ENCODE measurements at regions not wholly inside any gene's neighbourhood (a gene's known extent, or its start where the extent isn't known, plus 50 kb on each side); places are given as distances from the start of the nearest gene placed in this dataset.
A peak's percentile ranks its signal among the peaks of the same experiment; 100 is the strongest.

DNA sequence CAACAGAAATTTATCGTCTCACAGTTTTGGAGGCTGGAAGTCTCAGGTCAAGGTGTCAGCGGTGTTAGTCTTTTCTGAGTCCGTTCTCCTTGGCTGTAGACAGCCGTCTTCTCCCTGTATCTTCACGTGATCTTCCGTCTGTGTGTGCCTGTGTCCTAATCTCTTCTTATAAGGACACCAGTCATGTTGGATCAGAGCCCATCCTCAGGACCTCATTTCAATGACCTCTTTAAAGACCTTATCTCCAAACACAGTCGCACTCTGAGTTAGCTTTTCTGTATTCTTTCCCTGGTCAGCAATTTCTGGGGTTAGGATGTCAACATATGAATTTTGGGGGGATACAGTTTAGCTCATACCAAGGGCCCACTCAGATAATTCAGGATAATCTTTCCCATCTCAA is 247.7 kb downstream of the PRDM2 start:
- Histone ChIP-seq H3K27me3 (ENCODE audit: control insufficient read depth in 1 of 2, insufficient read depth in 2 of 2, low read length in 2 of 2) (no peaks in the 10 kb centered on the region), H3K4me1 (ENCODE audit: control insufficient read depth, insufficient read depth, low read length) (no peaks in the 10 kb centered on the region), H3K36me3 (ENCODE audit: control insufficient read depth in 2 of 2, insufficient read depth in 2 of 2, low read length in 2 of 2) (no peaks in the 10 kb centered on the region), H3K9ac (ENCODE audit: low read length in 2 of 2) (no peak overlapping the region), H3K27ac (ENCODE audit: low read length) (no peak overlapping the region), H3K9me3 (ENCODE audit: control insufficient read depth in 2 of 2, low read length in 2 of 2) (no peaks in the 10 kb centered on the region), H3K4me3 (ENCODE audit: low read length in 2 of 2) (no peak overlapping the region)

- Histone ChIP-seq H3K27ac (ENCODE audit: low read length) (peak overlapping the region; percentile 41), H3K27me3 (ENCODE audit: control insufficient read depth in 1 of 2, insufficient read depth in 2 of 2, low read length in 2 of 2) (no peaks in the 10 kb centered on the region), H3K36me3 (ENCODE audit: control insufficient read depth in 2 of 2, insufficient read depth in 2 of 2, low read length in 2 of 2) (no peaks in the 10 kb centered on the region), H3K4me1 (ENCODE audit: control insufficient read depth, insufficient read depth, low read length) (no peaks in the 10 kb centered on the region), H3K4me3 (ENCODE audit: low read length in 2 of 2) (no peak overlapping the region), H3K9me3 (ENCODE audit: control insufficient read depth in 2 of 2, low read length in 2 of 2) (no peaks in the 10 kb centered on the region), H3K9ac (ENCODE audit: low read length in 2 of 2) (no peak overlapping the region)
These were observed 248.4 kb downstream of the PRDM2 start for GRCh38 chr1:13948396-13948795.

DNA sequence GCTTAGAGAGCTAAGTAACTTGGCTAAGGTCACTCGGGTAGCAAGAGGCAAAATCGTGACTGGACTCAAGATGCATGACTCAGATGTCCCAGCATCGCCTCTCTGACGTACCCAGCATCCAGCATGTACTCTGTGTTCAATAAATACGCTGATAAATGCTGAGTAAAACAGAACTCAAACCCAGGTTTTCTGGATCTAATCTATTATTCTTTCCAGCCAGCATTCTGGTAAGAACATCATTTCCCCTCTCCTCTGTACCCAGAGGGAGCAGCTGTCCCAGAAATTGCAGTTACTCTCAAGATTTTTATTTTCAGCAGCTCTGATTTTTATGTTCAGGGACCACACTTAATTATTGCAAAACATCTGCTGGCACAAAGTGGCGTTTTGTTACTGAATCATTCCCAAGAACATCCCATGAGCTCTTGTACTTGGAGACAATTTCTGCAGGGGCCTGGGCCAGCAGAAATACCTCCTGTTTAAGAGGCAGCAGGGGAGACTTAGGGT is 249.0 kb downstream of the PRDM2 start:
- Histone ChIP-seq H3K36me3 (ENCODE audit: control insufficient read depth in 2 of 2, insufficient read depth in 2 of 2, low read length in 2 of 2) (no peaks in the 10 kb centered on the region), H3K4me3 (ENCODE audit: low read length in 2 of 2) (no peak overlapping the region), H3K27ac (ENCODE audit: low read length) (peak overlapping the region; percentile 3), H3K9ac (ENCODE audit: low read length in 2 of 2) (no peak overlapping the region), H3K4me1 (ENCODE audit: control insufficient read depth, insufficient read depth, low read length) (no peaks in the 10 kb centered on the region), H3K9me3 (ENCODE audit: control insufficient read depth in 2 of 2, low read length in 2 of 2) (no peaks in the 10 kb centered on the region), H3K27me3 (ENCODE audit: control insufficient read depth in 1 of 2, insufficient read depth in 2 of 2, low read length in 2 of 2) (no peaks in the 10 kb centered on the region)

GRCh38 chr1:13949546-13949945 is 249.6 kb downstream of the PRDM2 start:
- Histone ChIP-seq H3K4me1 (ENCODE audit: control insufficient read depth, insufficient read depth, low read length) (no peaks in the 10 kb centered on the region), H3K27ac (ENCODE audit: low read length) (peak overlapping the region; percentile 3), H3K9ac (ENCODE audit: low read length in 2 of 2) (no peak overlapping the region), H3K27me3 (ENCODE audit: control insufficient read depth in 1 of 2, insufficient read depth in 2 of 2, low read length in 2 of 2) (no peaks in the 10 kb centered on the region), H3K4me3 (ENCODE audit: low read length in 2 of 2) (no peak overlapping the region), H3K36me3 (ENCODE audit: control insufficient read depth in 2 of 2, insufficient read depth in 2 of 2, low read length in 2 of 2) (no peaks in the 10 kb centered on the region), H3K9me3 (ENCODE audit: control insufficient read depth in 2 of 2, low read length in 2 of 2) (no peaks in the 10 kb centered on the region)

DNA sequence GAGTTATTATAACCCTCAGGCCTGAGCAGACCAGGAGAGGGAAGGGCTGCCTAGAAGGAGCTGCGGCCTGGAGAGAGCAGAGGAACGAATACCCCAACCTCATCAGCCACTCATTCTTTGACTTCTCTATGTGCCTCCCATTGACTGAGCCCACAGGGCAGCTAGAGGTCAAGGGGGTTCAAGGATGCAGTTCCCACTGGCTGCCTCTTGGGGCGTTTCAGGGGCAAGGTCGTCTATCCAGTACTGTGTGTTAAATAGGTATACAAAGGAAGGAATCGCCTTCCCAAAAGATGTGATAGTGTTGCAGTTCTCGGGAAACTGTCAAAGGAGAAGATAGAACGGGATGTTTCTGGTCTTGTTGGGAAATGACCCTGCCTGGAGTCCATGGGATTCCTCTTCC is 250.6 kb downstream of the PRDM2 start:
- Histone ChIP-seq H3K27me3 (ENCODE audit: control insufficient read depth in 1 of 2, insufficient read depth in 2 of 2, low read length in 2 of 2) (no peaks in the 10 kb centered on the region), H3K27ac (ENCODE audit: low read length) (no peak overlapping the region), H3K4me3 (ENCODE audit: low read length in 2 of 2) (no peak overlapping the region), H3K9ac (ENCODE audit: low read length in 2 of 2) (no peak overlapping the region), H3K36me3 (ENCODE audit: control insufficient read depth in 2 of 2, insufficient read depth in 2 of 2, low read length in 2 of 2) (no peaks in the 10 kb centered on the region), H3K4me1 (ENCODE audit: control insufficient read depth, insufficient read depth, low read length) (no peaks in the 10 kb centered on the region), H3K9me3 (ENCODE audit: control insufficient read depth in 2 of 2, low read length in 2 of 2) (no peaks in the 10 kb centered on the region)

DNA sequence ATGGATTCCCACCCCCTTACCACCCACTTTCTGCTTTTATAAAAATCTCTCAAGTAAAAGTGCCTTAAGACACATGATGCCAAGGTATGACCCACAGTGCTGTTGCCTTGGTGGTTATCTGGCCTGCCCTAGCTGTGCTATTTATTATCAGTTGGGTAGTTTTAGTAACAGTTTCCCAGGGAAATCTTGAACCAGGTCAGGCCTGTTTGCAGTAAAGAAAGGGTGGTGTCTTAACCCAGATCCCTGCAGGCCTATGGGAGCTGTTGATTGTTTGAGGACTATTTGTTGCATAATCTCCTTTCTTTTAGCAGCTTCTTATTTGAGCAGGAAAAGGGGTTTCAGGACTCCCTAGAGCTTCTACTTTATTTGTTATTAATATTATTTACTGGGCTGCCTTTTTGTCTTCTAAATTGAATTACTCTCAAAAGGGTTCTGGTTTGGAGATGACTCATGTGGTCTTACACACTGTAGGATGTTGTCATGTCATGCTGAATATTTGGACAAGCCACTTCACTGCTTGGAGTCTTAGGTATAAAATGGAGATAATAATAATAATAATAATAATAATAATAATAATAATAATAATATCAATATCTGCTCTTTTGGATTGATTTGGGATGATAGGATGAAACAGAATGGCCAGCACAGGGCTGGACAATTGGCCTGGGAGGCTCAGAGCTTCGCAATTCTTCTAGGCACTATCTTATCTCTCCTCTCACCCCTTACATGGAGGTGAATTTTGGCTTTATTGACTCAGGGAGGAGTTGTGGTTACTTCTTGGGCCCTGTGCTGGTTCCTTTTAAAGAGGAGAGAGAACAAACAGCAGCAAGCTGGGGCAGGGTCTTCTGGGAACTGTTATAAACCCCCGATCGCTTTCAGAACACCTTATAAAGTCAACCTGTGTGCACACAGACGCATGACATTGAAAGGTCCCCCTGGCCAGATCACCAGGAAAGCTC is 252.1 kb downstream of the PRDM2 start:
- H3K36me3 ChIP-seq (ENCODE audit: control insufficient read depth in 2 of 2, insufficient read depth in 2 of 2, low read length in 2 of 2) = no peaks in the 10 kb centered on the region
- H3K4me1 ChIP-seq (ENCODE audit: control insufficient read depth, insufficient read depth, low read length) = no peaks in the 10 kb centered on the region
- no peak overlapping the region for H3K27ac ChIP-seq (ENCODE audit: low read length)
- H3K9me3 ChIP-seq (ENCODE audit: control insufficient read depth in 2 of 2, low read length in 2 of 2) = no peaks in the 10 kb centered on the region
- H3K27me3 ChIP-seq (ENCODE audit: control insufficient read depth in 1 of 2, insufficient read depth in 2 of 2, low read length in 2 of 2) = no peaks in the 10 kb centered on the region
- H3K4me3 ChIP-seq (ENCODE audit: low read length in 2 of 2) = no peak overlapping the region
- no peak overlapping the region for H3K9ac ChIP-seq (ENCODE audit: low read length in 2 of 2)

DNA sequence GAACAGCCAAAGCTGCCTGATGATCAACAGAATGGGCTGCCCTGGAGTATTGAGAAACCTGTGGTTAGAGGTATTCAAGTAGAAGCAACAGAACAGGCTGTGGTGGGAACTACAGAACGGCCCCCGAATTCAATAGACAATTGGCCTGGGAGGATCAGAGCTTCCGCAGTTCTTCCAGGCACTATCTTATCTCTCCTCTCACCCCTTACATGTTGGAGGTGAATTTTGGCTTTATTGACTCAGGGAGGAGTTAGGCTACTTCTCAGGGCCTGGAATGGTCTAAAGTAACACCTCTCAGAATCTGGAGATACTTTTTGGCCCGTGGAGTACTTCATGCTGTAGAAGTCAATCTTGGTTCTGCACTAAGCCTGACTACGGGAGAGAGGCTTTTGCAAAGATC is 253.0 kb downstream of the PRDM2 start:
- Histone ChIP-seq H3K27me3 (ENCODE audit: control insufficient read depth in 1 of 2, insufficient read depth in 2 of 2, low read length in 2 of 2) (no peaks in the 10 kb centered on the region), H3K4me1 (ENCODE audit: control insufficient read depth, insufficient read depth, low read length) (no peaks in the 10 kb centered on the region), H3K4me3 (ENCODE audit: low read length in 2 of 2) (no peak overlapping the region), H3K9me3 (ENCODE audit: control insufficient read depth in 2 of 2, low read length in 2 of 2) (no peaks in the 10 kb centered on the region), H3K9ac (ENCODE audit: low read length in 2 of 2) (no peak overlapping the region), H3K36me3 (ENCODE audit: control insufficient read depth in 2 of 2, insufficient read depth in 2 of 2, low read length in 2 of 2) (no peaks in the 10 kb centered on the region), H3K27ac (ENCODE audit: low read length) (no peak overlapping the region)

DNA sequence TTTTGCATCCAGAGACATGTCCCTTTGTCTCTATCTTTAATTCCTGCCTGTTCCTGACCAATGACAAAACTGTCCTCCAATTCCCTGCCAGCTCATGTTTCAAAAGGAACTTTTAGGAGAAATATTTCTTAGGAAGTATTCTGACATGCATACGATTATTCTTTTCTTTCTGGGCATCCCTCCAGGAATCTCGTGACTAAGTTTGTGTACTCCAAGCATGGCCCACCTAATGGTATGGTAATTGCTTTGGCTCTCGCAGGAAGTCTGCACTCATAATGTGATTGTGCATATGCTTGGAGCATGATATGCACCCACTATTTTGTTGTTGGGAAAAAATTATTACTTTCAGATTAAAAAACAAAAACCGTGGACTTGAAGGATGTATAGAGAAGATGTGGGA is 256.4 kb downstream of the PRDM2 start:
- no peak overlapping the region for H3K27ac ChIP-seq (ENCODE audit: low read length)
- no peaks in the 10 kb centered on the region for H3K4me1 ChIP-seq (ENCODE audit: control insufficient read depth, insufficient read depth, low read length)
- H3K36me3 ChIP-seq (ENCODE audit: control insufficient read depth in 2 of 2, insufficient read depth in 2 of 2, low read length in 2 of 2) = no peaks in the 10 kb centered on the region
- peaks cover 0 to 4% of the 10 kb centered on the region in 2 donors for H3K27me3 ChIP-seq (ENCODE audit: control insufficient read depth in 1 of 2, insufficient read depth in 2 of 2, low read length in 2 of 2)
- no peak overlapping the region for H3K9ac ChIP-seq (ENCODE audit: low read length in 2 of 2)
- H3K4me3 ChIP-seq (ENCODE audit: low read length in 2 of 2) = no peak overlapping the region
- no peaks in the 10 kb centered on the region for H3K9me3 ChIP-seq (ENCODE audit: control insufficient read depth in 2 of 2, low read length in 2 of 2)

DNA sequence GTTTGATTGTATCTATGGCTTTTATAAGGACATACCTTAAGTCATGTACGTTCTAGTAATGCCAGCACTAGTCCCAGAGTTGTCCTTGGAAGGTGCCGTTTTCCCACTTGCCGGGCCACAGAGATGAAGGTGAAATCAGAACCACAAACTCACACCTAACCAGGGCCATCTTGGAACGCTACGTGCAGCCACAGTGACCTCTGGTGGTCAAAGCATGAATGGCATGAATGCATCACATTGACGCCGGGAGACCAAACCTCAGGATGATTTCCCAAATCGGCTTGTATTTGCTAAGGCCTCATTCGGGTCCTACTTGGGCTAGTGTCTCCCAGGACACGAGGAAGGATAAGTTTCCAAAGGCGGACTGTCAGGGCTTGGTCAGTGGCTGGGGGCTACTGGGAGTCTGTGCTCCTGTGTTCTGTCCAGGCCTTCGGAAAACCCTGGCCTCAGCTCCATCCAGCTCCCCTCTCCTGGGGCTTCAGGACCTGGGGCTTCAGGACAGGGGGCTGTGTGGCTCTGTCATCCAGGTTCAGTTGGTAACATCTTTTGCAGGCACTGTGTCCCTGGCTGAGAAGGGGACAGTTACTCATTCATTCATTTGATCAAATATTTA is 260.5 kb downstream of the PRDM2 start:
- no peaks in the 10 kb centered on the region for H3K9me3 ChIP-seq (ENCODE audit: control insufficient read depth in 2 of 2, low read length in 2 of 2)
- no peaks in the 10 kb centered on the region for H3K36me3 ChIP-seq (ENCODE audit: control insufficient read depth in 2 of 2, insufficient read depth in 2 of 2, low read length in 2 of 2)
- no peak overlapping the region for H3K27ac ChIP-seq (ENCODE audit: low read length)
- no peak overlapping the region for H3K9ac ChIP-seq (ENCODE audit: low read length in 2 of 2)
- no peak overlapping the region for H3K4me3 ChIP-seq (ENCODE audit: low read length in 2 of 2)
- no peaks in the 10 kb centered on the region for H3K4me1 ChIP-seq (ENCODE audit: control insufficient read depth, insufficient read depth, low read length)
- H3K27me3 ChIP-seq (ENCODE audit: control insufficient read depth in 1 of 2, insufficient read depth in 2 of 2, low read length in 2 of 2) = peaks cover 0 to 4% of the 10 kb centered on the region in 2 donors

GRCh38 chr1:13964768-13965167 is 264.8 kb downstream of the PRDM2 start:
- Histone ChIP-seq H3K9me3 (ENCODE audit: control insufficient read depth in 2 of 2, low read length in 2 of 2) (peaks cover 0 to 4% of the 10 kb centered on the region in 2 donors), H3K27me3 (ENCODE audit: control insufficient read depth in 1 of 2, insufficient read depth in 2 of 2, low read length in 2 of 2) (peaks cover 0 to 4% of the 10 kb centered on the region in 2 donors), H3K27ac (ENCODE audit: low read length) (no peak overlapping the region), H3K4me1 (ENCODE audit: control insufficient read depth, insufficient read depth, low read length) (no peaks in the 10 kb centered on the region), H3K9ac (ENCODE audit: low read length in 2 of 2) (no peak overlapping the region), H3K36me3 (ENCODE audit: control insufficient read depth in 2 of 2, insufficient read depth in 2 of 2, low read length in 2 of 2) (no peaks in the 10 kb centered on the region), H3K4me3 (ENCODE audit: low read length in 2 of 2) (no peak overlapping the region)
